ENCODE measurements at regions not wholly inside any gene's neighbourhood (a gene's known extent, or its start where the extent isn't known, plus 50 kb on each side); places are given as distances from the start of the nearest gene placed in this dataset.

GRCh38 chr11:116598036-116598435, 174.8 kb downstream of the BUD13 start:
- in situ Hi-C loops (cut with MboI; ENCODE audit: low sequenced_read_pairs, unreplicated experiment), result no loop called here
- TF ChIP-seq CTCF (IDR thresholded peaks at IDR 0.05; ENCODE audit: borderline replicate concordance, control extremely low read depth, extremely low read depth, insufficient read depth, missing control alignments), result no peak
- DNase-seq (ENCODE audit: low spot score), result no peak

GRCh38 chr11:116596346-116597260, 176.2 kb downstream of the BUD13 start:
- DNase-seq (ENCODE audit: low spot score), result no peak
- no peak for TF ChIP-seq CTCF (IDR thresholded peaks at IDR 0.05; ENCODE audit: borderline replicate concordance, control extremely low read depth, extremely low read depth, insufficient read depth, missing control alignments)
- in situ Hi-C loops (cut with MboI; ENCODE audit: low sequenced_read_pairs, unreplicated experiment), result no loop called here

GRCh38 chr11:116595305-116595880, 177.4 kb downstream of the BUD13 start:
- in situ Hi-C loops (cut with MboI; ENCODE audit: low sequenced_read_pairs, unreplicated experiment), result no loop called here
- TF ChIP-seq CTCF (IDR thresholded peaks at IDR 0.05; ENCODE audit: borderline replicate concordance, control extremely low read depth, extremely low read depth, insufficient read depth, missing control alignments), result no peak
- no peak for DNase-seq (ENCODE audit: low spot score)

- TF ChIP-seq CTCF (IDR thresholded peaks at IDR 0.05; ENCODE audit: borderline replicate concordance, control extremely low read depth, extremely low read depth, insufficient read depth, missing control alignments), result no peak
- DNase-seq (ENCODE audit: low spot score), result no peak
- in situ Hi-C loops (cut with MboI; ENCODE audit: low sequenced_read_pairs, unreplicated experiment), result no loop called here
Measured at GRCh38 chr11:116590844-116591570, 181.8 kb downstream of the BUD13 start.

- no peak for TF ChIP-seq CTCF (IDR thresholded peaks at IDR 0.05; ENCODE audit: borderline replicate concordance, control extremely low read depth, extremely low read depth, insufficient read depth, missing control alignments)
- in situ Hi-C loops (cut with MboI; ENCODE audit: low sequenced_read_pairs, unreplicated experiment), result no loop called here
- DNase-seq (ENCODE audit: low spot score), result no peak
Measured at GRCh38 chr11:116589402-116589801, 183.4 kb downstream of the BUD13 start.

- in situ Hi-C loops (cut with MboI; ENCODE audit: low sequenced_read_pairs, unreplicated experiment), result no loop called here
- DNase-seq (ENCODE audit: low spot score), result no peak
Measured at GRCh38 chr11:116586392-116586791, 186.4 kb downstream of the BUD13 start.

More at GRCh38 chr11:116586392-116586791, 186.4 kb downstream of the BUD13 start:
- TF ChIP-seq CTCF (IDR thresholded peaks at IDR 0.05; ENCODE audit: borderline replicate concordance, control extremely low read depth, extremely low read depth, insufficient read depth, missing control alignments), result no peak

Data from GM13976 (cell line).